ENCODE measurements at regions not wholly inside any gene's neighbourhood (a gene's known extent, or its start where the extent isn't known, plus 50 kb on each side); places are given as distances from the start of the nearest gene placed in this dataset.
"Not testable (repeated sequence)": the region's sequence is repeated elsewhere in the genome, so short reads cannot be mapped to it uniquely, and the experiment has no call there.

DNA sequence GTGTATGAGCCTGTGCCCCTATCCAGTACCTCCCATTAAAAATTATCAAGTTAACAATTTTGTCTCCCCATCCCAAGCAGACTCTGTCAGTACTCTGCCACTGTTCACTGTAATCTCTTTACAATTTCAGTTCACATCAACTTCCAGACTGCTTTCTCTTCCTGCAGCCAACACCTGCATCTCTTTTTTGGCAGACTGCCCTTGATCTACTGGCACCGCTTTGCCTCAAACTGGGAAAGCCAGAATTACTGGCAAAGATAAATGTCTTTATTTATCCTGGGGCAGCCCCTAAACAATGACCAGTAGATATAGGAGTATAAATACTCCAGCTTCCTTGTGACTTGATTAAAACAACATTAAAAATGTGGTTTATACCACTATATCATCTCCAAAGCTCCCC, 494.1 kb downstream of the ZNF385D start:
- DNase-seq (ENCODE audit: low read depth in 4 of 4, low spot score in 1 of 4), result no peak

DNA sequence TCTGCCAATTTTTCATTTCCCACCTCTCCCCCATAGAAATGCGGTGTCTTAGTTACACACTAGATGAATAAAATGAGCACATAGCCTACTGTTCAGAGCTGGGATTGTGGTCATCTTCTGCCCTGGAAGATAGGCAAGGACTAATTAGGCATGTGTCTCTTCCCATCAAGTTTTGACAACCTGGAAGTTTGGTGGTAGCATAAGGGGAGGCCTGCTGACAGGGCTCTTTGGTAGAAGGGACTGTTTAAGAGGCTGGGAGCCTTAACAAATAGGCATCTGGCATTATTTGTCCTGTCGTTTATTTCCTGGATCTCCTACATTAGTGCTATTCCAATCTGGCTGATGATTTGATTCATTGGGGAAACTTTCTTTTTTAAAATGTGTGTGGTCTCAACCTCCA, 512.3 kb downstream of the ZNF385D start:
- no peak for DNase-seq (ENCODE audit: low read depth in 4 of 4, low spot score in 1 of 4)

DNA sequence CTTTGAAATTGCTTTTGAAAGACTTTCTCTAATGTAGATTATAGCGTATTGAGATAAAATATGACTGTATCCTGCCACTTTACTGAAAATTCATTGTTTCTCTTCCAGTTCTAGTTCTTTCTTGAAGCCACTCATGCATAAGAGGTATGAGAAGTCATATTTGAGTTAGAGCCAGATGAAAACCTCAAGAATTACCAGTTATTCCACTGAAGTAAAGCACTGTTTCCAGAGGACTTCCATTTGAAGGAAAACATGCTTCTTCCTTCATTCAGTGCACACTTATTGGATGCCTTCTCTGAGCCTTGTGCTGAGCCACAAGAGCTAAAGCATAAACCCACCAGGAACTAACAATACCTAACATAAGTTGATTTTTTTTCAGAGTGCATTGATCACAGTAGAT, 513.4 kb downstream of the ZNF385D start:
- no peak for DNase-seq (ENCODE audit: low read depth in 4 of 4, low spot score in 1 of 4)

- no peak for DNase-seq (ENCODE audit: low read depth in 4 of 4, low spot score in 1 of 4)
These were observed 515.5 kb downstream of the ZNF385D start for GRCh38 chr3:21235491-21235890.

DNA sequence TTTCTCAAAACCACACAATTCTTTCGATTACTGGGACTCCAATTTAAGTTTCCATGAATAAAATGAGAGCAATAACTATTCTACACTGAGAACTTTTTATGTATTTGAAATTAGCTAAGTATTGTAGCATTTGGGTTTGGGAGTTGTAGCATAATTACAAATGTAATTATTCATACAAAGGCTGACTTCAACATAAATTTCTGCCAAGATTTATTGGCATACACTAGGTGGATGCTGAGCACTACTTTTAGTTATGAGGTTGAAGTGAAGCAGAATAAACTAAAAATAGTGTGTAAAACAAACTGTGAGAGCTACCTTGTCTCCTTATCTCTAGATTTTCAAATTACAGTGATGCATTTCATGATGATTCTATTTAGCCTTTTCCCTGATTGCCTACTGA, 516.1 kb downstream of the ZNF385D start:
- no peak for DNase-seq (ENCODE audit: low read depth in 4 of 4, low spot score in 1 of 4)

DNA sequence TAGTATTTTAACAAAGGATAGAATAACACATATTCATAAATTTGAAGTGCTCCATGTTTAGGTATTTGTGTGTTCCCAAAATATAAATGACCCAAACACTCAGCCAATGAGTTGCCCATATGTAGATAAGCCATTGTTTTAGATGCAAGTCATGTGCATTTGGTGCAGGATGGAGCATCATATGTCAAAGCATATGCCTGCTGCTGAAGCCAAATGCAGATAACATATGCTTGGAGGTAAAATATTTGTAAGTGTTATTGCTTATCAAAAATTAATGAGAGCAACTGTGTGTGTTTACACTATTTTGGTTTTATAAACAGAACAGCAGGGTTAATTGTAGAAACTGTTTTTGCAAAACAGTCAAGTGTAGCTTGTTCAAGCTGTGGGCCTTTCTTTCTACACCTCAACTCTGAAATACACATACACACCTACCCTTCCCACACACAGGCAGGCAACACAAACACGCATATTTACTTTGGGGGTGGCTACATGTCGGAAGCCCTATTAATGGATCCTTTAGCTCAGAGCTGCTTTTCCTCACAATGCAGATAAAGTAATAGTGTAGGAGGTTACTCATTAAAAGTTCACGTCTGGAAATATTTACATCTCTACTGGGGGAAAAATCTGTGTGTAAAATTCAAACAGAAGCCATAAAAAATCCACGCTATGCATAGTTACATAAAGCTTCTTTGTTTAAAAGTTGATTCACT, 521.4 kb downstream of the ZNF385D start:
- no peak for DNase-seq (ENCODE audit: low read depth in 4 of 4, low spot score in 1 of 4)

- no peak for DNase-seq (ENCODE audit: low read depth in 4 of 4, low spot score in 1 of 4)
These were observed 524.9 kb downstream of the ZNF385D start for GRCh38 chr3:21226086-21226485.

GRCh38 chr3:21220944-21221343, 530.1 kb downstream of the ZNF385D start:
- DNase-seq (ENCODE audit: low read depth in 4 of 4, low spot score in 1 of 4), result no peak

DNA sequence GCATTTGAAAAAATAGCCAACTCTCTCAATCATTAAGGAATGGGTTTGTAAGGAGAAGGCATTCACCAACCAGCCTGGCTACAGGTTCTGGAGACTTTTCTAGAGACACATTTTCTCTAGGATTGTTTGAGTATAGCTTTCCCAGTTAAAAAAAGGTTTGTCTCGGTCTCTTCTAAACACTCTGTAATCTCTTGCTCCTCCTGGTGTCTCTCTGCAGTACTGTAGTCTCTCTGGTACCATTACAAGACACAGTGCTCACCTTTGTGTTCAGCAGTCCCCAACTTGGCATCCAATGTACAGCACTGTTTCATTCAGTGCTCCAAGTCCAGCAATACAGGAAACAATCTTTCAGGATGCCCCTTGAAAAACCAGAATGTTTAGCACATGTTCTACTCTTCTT, 534.4 kb downstream of the ZNF385D start:
- no peak for DNase-seq (ENCODE audit: low read depth in 4 of 4, low spot score in 1 of 4)

GRCh38 chr3:21204122-21204521, 546.9 kb downstream of the ZNF385D start:
- DNase-seq (ENCODE audit: low read depth in 4 of 4, low spot score in 1 of 4), result not testable (repeated sequence)

- no peak for DNase-seq (ENCODE audit: low read depth in 4 of 4, low spot score in 1 of 4)
These were observed 555.8 kb downstream of the ZNF385D start for GRCh38 chr3:21195203-21195602.

DNA sequence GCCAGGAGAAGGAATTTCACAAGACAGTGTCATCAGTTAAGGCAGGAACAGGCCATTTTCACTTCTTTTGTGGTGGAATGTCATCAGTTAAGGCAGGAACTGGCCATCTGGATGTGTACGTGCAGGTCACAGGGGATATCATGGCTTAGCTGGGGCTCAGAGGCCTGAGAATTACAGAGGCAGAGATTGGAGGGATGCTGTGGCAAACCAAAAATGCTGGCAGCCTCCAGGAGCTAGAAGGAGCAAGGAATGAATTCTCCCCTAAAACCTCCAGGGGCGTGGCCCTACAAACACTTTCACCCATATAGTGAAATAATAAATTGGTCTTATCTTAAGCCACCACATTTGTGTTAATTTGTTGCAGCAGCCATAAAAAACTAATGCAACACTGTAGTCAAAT, 557.0 kb downstream of the ZNF385D start:
- not testable (repeated sequence) for DNase-seq (ENCODE audit: low read depth in 4 of 4, low spot score in 1 of 4)

- no peak for DNase-seq (ENCODE audit: low read depth in 4 of 4, low spot score in 1 of 4)
These were observed 562.6 kb downstream of the ZNF385D start for GRCh38 chr3:21188459-21188858.

DNA sequence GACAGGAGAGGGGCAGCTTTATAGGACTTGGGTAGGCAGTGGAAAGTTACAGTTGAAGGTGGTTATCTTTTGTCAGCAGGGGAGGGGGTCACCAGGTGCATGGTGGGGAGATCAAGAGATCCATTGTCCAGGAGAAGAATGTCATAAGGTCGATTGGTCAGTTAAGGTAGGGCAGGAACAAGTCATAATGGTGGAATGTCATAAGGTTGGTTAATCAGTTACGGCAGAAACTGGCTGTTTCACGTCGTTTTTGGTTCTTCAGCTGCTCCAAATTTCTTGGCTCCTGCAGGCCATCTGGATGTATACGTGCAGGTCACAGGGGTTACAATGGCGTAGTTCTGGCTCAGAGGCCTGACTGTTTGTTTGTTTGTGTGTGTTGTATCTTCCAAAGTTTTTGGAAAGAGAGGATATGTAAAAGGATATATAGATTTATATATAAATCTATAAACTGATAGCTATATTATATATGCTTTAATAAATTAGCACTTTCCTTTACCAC, 565.1 kb downstream of the ZNF385D start:
- no peak for DNase-seq (ENCODE audit: low read depth in 4 of 4, low spot score in 1 of 4)

DNA sequence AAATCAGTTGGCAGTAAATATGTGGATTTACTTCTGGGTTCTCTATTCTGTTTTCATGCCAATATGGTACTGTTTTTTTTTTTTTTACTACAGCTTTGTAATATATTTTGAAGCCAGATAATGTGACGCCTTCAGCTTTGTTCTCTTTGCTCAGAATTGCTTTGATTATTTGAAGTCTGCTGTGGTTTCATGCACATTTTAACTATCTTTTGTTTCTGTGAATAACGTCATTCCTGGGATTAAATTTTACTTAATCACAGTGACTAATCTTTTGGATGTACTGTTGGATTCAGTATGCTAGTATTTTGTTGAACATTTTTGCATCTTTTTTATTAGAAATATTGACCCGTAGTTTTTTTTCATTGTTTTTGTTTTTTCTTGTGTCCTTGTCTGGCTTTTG, 576.5 kb downstream of the ZNF385D start:
- no peak for DNase-seq (ENCODE audit: low read depth in 4 of 4, low spot score in 1 of 4)

DNA sequence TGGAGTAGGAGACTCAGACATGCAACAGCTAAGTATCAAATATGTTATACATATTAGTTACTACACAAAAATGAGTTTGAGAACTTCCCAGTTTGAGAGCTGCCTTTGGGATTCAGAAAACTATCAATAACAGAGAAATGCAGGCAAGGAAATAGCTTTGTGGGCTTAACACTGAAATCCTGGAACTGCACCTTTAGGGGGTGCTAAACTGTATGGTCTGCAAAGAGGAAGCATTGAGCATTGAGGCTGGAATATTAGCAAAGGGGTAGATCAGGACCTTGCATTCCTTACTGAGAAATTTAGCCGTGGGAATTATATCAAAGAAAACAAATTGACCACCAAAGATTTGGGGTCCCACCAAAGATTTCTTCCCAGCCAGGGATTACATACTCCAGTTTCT, 580.0 kb downstream of the ZNF385D start:
- no peak for DNase-seq (ENCODE audit: low read depth in 4 of 4, low spot score in 1 of 4)

DNA sequence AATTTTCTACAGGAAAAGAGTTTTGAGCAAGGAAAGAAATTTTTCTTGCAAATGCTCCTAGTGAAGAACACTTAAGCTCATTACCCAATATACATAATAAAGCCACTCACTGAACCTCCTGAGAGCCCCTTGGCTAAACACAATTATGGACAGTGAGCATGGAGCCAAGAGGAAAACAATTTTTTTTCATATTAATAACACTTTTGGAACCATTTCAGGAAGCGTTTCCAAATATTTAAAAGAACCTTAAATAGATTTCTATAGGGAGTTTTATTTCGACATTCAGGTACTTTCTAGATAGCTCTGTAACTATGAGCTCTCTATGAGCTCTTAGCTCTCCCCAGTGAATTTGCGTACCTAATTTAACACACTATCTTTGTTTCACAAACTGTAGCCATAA, 581.1 kb downstream of the ZNF385D start:
- no peak for DNase-seq (ENCODE audit: low read depth in 4 of 4, low spot score in 1 of 4)

GRCh38 chr3:21168471-21168870, 582.5 kb downstream of the ZNF385D start:
- no peak for DNase-seq (ENCODE audit: low read depth in 4 of 4, low spot score in 1 of 4)

- DNase-seq (ENCODE audit: low read depth in 4 of 4, low spot score in 1 of 4), result no peak
These were observed 587.1 kb downstream of the ZNF385D start for GRCh38 chr3:21163956-21164355.

- no peak for DNase-seq (ENCODE audit: low read depth in 4 of 4, low spot score in 1 of 4)
These were observed 591.5 kb downstream of the ZNF385D start for GRCh38 chr3:21159543-21159906.

- DNase-seq (ENCODE audit: low read depth in 4 of 4, low spot score in 1 of 4), result no peak
These were observed 592.0 kb downstream of the ZNF385D start for GRCh38 chr3:21158861-21159542.

DNA sequence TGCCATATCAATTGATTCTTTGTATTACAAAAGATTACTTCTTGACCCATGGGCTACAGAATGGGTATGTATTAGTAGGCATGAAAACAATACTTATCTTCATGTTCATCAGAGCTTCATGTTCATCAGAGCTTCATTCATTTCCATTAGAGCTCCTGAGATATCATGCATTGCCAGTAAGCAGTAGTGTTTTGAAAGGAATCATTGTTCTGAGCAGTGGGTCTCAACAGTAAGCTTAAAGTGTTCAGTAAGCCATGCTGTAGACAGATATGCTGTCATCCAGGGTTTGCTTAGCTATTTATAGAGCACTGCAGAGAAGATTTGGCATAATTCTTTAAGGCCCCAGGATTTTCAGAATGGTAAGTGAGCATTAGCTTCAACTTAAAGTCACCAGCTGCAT, 596.1 kb downstream of the ZNF385D start:
- DNase-seq (ENCODE audit: low read depth in 4 of 4, low spot score in 1 of 4), result no peak

DNA sequence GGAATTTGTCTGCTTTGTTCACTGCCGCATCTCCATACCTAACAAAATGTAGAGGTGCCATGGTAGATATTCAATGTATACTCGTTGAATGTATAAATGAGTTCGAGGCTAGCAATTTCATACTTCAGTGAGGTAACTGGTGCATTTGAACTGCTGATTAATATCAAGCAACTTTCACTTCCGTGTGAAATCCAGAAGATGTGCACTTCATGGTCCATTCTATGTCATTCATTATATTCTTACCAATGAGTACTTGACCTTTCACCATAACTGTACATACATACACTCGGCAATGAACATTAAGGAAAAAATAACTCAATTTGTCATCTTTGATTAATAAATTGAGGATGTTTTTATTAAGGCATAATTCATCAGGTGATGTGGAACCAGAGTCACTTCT, 598.5 kb downstream of the ZNF385D start:
- no peak for DNase-seq (ENCODE audit: low read depth in 4 of 4, low spot score in 1 of 4)

All from stimulated activated CD4-positive, alpha-beta T cell treated with anti-CD3 and anti-CD28 coated beads, Interleukin-1b, Interleukin-23, amount 100 ng/mL, for 24 hours (primary cell).